WTC11 (cell line): ENCODE measurements at regions not wholly inside any gene's neighbourhood (a gene's known extent, or its start where the extent isn't known, plus 50 kb on each side); places are given as distances from the start of the nearest gene placed in this dataset.
"Not testable (repeated sequence)": the region's sequence is repeated elsewhere in the genome, so short reads cannot be mapped to it uniquely, and the experiment has no call there.

Experiments
- ATAC-seq: fragments of 200-7000 bp; cut with Tn5 transposase; 2 replicates; pipeline ENCODE4 v1.10.0; 2021; ENCODE audit warnings: mild to moderate bottlenecking, moderate library complexity
- CTCF ChIA-PET: fragments of 300-600 bp; sonication (Branson Sonifier 250); formaldehyde crosslinking; loops from one replicate; lab custom pipeline; 2021; ENCODE audit warnings: antibody characterized with exemption; lab: Charles Lee
- POLR2A ChIA-PET: fragments of 350-600 bp; sonication (Branson Sonifier 250); formaldehyde crosslinking; loops from one replicate; lab custom pipeline; 2021; ENCODE audit warnings: antibody characterized with exemption; lab: Charles Lee
- DNase-seq: peaks from one replicate; pipeline ENCODE4 v3.0.0; 2021; ENCODE audit warnings: low spot score
- H3K27ac Mint-ChIP-seq: 2 replicates; pipeline ENCODE4 v1.8.0; 2021; ENCODE audit warnings: mixed read lengths
- H3K27me3 Mint-ChIP-seq: 2 replicates; pipeline ENCODE4 v1.8.0; 2021; ENCODE audit warnings: low read depth, mild to moderate bottlenecking, moderate library complexity, mixed read lengths
- H3K36me3 Mint-ChIP-seq: 2 replicates; pipeline ENCODE4 v1.8.0; 2021; ENCODE audit warnings: mixed read lengths
- H3K4me1 Mint-ChIP-seq: 2 replicates; pipeline ENCODE4 v1.8.0; 2022; ENCODE audit warnings: mixed read lengths
- H3K4me3 Mint-ChIP-seq: 2 replicates; pipeline ENCODE4 v1.8.0; 2021; ENCODE audit warnings: mild to moderate bottlenecking, moderate library complexity, mixed read lengths
- H3K9me3 Mint-ChIP-seq: 2 replicates; pipeline ENCODE4 v1.8.0; 2021; ENCODE audit warnings: mixed read lengths
- FOXP1 ChIP-seq: sonication (generic); formaldehyde crosslinking; IDR thresholded peaks from 2 replicates; pipeline ENCODE4 v1.8.0; 2022; ENCODE audit warnings: missing genetic modification reagents, mild to moderate bottlenecking, moderate library complexity, borderline replicate concordance
- IRF2 ChIP-seq: sonication (generic); formaldehyde crosslinking; IDR thresholded peaks from 2 replicates; pipeline ENCODE4 v1.8.0; 2022; ENCODE audit warnings: low read depth, missing genetic modification reagents, borderline replicate concordance
- JUN ChIP-seq: sonication (generic); formaldehyde crosslinking; IDR thresholded peaks from 2 replicates; pipeline ENCODE4 v1.8.0; 2023; ENCODE audit warnings: mild to moderate bottlenecking, missing genetic modification reagents
- KAT7 ChIP-seq: sonication (generic); formaldehyde crosslinking; IDR thresholded peaks from 2 replicates; pipeline ENCODE4 v1.8.1; 2023; ENCODE audit warnings: missing genetic modification reagents, mild to moderate bottlenecking, borderline replicate concordance
- MYBL2 ChIP-seq: sonication (generic); formaldehyde crosslinking; IDR thresholded peaks from 2 replicates; pipeline ENCODE4 v1.8.1; 2023; ENCODE audit warnings: mild to moderate bottlenecking, moderate library complexity, missing genetic modification reagents
- NFYB ChIP-seq: sonication (generic); formaldehyde crosslinking; conservative IDR thresholded peaks from 2 replicates; pipeline ENCODE4 v1.8.0; 2022; ENCODE audit warnings: low read depth, missing genetic modification reagents
- NR3C1 ChIP-seq: sonication (generic); formaldehyde crosslinking; conservative IDR thresholded peaks from 2 replicates; pipeline ENCODE4 v1.8.1; 2023; ENCODE audit warnings: low read depth, mild to moderate bottlenecking, missing genetic modification reagents
- ZNF121 ChIP-seq: sonication (generic); formaldehyde crosslinking; IDR thresholded peaks from 2 replicates; pipeline ENCODE4 v1.8.0; 2023; ENCODE audit warnings: missing genetic modification reagents
- ZNF232 ChIP-seq: sonication (generic); formaldehyde crosslinking; IDR thresholded peaks from 2 replicates; pipeline ENCODE4 v1.8.0; 2022; ENCODE audit warnings: mild to moderate bottlenecking, missing genetic modification reagents
- TF ChIP-seq, protein P1 (sequence below): sonication (generic); formaldehyde crosslinking; IDR thresholded peaks from 2 replicates; pipeline ENCODE4 v1.8.1; 2022; ENCODE audit warnings: mild to moderate bottlenecking, moderate library complexity, missing genetic modification reagents
- TF ChIP-seq, protein P2 (sequence below): sonication (generic); formaldehyde crosslinking; IDR thresholded peaks from 2 replicates; pipeline ENCODE4 v1.8.1; 2023; ENCODE audit warnings: mild to moderate bottlenecking, missing genetic modification reagents, borderline replicate concordance

DNA sequence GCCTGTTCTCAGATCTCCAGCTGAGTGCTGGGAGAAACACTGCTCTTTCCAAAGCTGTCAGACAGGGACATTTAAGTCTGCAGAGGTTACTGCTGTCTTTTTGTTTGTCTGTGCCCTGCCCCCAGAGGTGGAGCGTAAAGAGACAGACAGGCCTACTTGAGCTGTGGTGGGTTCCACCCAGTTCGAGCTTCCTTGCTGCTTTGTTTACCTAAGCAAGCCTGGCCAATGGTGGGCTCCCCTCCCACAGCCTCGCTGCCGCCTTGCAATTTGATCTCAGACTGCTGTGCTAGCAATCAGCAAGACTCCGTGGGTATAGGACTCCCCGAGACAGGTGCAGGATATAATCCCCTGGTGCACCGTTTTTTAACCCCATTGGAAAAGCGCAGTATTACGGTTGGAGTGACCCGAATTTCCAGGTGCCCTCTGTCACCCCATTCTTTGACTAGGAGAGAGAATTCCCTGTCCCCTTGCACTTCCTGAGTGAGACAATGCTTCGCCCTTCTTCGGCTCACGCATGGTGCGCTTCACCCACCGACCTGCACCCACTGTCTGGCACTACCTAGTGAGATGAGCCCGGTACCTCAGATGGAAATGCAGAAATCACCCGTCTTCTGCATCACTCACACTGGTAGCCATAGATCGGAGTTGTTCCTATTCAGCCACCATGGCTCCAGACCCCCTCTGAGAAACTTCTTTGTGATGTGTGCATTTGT, 650.3 kb upstream of the ALG10B start:
- TF ChIP-seq ZNF121 (CRISPR knock-in tag) (no peak), FOXP1 (CRISPR knock-in tag) (no peak), MYBL2 (CRISPR knock-in tag) (no peak), JUN (CRISPR knock-in tag) (no peak), ZNF232 (CRISPR knock-in tag) (no peak)
- TF ChIP-seq, protein P1, sequence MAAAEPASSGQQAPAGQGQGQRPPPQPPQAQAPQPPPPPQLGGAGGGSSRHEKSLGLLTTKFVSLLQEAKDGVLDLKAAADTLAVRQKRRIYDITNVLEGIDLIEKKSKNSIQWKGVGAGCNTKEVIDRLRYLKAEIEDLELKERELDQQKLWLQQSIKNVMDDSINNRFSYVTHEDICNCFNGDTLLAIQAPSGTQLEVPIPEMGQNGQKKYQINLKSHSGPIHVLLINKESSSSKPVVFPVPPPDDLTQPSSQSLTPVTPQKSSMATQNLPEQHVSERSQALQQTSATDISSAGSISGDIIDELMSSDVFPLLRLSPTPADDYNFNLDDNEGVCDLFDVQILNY (CRISPR knock-in tag), result no peak
- TF ChIP-seq, protein P2, sequence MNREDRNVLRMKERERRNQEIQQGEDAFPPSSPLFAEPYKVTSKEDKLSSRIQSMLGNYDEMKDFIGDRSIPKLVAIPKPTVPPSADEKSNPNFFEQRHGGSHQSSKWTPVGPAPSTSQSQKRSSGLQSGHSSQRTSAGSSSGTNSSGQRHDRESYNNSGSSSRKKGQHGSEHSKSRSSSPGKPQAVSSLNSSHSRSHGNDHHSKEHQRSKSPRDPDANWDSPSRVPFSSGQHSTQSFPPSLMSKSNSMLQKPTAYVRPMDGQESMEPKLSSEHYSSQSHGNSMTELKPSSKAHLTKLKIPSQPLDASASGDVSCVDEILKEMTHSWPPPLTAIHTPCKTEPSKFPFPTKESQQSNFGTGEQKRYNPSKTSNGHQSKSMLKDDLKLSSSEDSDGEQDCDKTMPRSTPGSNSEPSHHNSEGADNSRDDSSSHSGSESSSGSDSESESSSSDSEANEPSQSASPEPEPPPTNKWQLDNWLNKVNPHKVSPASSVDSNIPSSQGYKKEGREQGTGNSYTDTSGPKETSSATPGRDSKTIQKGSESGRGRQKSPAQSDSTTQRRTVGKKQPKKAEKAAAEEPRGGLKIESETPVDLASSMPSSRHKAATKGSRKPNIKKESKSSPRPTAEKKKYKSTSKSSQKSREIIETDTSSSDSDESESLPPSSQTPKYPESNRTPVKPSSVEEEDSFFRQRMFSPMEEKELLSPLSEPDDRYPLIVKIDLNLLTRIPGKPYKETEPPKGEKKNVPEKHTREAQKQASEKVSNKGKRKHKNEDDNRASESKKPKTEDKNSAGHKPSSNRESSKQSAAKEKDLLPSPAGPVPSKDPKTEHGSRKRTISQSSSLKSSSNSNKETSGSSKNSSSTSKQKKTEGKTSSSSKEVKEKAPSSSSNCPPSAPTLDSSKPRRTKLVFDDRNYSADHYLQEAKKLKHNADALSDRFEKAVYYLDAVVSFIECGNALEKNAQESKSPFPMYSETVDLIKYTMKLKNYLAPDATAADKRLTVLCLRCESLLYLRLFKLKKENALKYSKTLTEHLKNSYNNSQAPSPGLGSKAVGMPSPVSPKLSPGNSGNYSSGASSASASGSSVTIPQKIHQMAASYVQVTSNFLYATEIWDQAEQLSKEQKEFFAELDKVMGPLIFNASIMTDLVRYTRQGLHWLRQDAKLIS (CRISPR knock-in tag), result no peak
- ATAC-seq, result no peak
- Mint-ChIP-seq H3K36me3 (peaks cover 82% of the 10 kb centered on the region), H3K4me3 (no peak overlapping the region), H3K27me3 (peaks cover 24% of the 10 kb centered on the region), H3K27ac (no peak overlapping the region), H3K4me1 (no peaks in the 10 kb centered on the region), H3K9me3 (peaks cover 96% of the 10 kb centered on the region)
- no peak for DNase-seq
- ChIA-PET POLR2A (no interaction called here), CTCF (no interaction called here)

DNA sequence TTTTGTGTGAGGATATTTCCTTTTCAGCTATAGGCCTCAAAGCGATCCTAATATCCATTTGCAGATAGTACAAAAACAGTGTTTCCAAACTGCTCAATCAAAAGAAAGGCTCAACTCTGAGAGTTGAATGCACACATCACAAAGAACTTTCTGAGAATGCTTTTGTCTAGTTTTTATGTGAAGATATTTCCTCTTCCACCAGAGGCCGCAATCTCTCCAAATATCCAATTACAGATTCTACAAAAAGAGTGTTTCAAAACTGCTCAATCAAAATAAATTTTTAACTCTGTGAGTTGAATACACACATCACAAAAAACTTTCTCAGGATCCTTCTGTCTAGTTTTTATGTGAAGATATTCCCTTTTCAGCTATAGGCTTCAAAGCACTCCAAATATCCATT, 648.0 kb upstream of the ALG10B start:
- not testable (repeated sequence) for ATAC-seq, H3K4me1 Mint-ChIP-seq, H3K27ac Mint-ChIP-seq

DNA sequence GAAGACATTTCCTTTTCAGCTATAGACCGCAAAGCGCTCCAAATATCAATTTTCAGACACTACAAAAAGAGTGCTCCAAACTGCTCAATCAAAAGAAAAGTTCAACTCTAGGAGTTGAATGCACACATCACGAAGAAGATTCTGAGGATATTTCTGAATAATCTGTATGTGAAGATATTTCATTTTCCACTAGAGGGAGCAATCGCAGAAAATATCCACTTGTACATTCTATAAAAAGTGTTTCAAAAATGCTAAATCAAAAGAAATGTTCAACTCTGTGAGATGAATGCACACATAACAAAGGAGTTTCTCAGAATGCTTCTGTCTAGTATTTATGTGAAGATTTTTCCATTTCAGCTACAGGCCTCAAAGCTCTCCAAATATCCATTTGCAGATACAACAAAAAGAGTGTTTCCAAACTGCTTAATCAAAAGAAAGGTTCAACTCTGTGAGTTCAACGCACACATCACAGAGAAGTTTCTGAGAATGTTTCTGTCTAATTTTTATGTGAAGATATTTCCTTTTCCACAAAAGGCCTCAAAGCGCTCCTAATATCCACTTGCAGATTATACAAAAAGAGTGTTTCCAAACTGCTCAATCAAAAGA, 643.8 kb upstream of the ALG10B start:
- ATAC-seq (no peak), DNase-seq (no peak)
- CTCF ChIA-PET, result no interaction called here
- POLR2A ChIA-PET, result no interaction called here
- Mint-ChIP-seq H3K36me3 (peaks cover 89% of the 10 kb centered on the region), H3K4me3 (no peak overlapping the region), H3K27me3 (peaks cover 16% of the 10 kb centered on the region), H3K27ac (no peak overlapping the region), H3K4me1 (no peaks in the 10 kb centered on the region), H3K9me3 (peaks cover 97% of the 10 kb centered on the region)
- no peak for TF ChIP-seq NFYB (CRISPR knock-in tag)

More for the DNA sequence above, 648.0 kb upstream of the ALG10B start:
- peaks cover 22% of the 10 kb centered on the region for H3K27me3 Mint-ChIP-seq
- H3K4me3 Mint-ChIP-seq, POLR2A ChIA-PET, DNase-seq, CTCF ChIA-PET: not testable (repeated sequence)
- H3K9me3 Mint-ChIP-seq, result peaks cover 96% of the 10 kb centered on the region
- peaks cover 83% of the 10 kb centered on the region for H3K36me3 Mint-ChIP-seq

DNA sequence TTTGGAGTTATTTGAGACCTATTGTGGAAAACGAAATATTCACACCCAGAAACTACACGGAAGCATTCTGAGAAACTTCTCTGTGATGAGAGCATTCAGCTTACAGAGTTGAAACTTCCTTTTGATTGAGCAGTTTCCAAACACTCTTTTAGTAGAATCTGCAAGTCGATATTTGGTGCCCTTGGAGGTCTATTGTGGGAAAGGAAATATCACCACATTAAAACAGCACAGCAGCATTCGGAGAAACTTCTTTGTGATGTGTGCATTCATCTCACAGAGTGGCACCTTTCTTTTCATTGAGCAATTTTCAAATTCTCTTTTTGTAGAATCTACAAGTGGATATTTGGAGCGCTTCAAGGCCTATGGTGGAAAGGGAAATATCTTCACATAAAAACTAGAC, 595.7 kb upstream of the ALG10B start:
- TF ChIP-seq KAT7 (CRISPR knock-in tag), result no peak
- TF ChIP-seq NR3C1 (CRISPR knock-in tag), result no peak
- TF ChIP-seq IRF2 (CRISPR knock-in tag), result no peak
- H3K4me1 Mint-ChIP-seq, result no peaks in the 10 kb centered on the region
- peaks cover 78% of the 10 kb centered on the region for H3K36me3 Mint-ChIP-seq
- no peak overlapping the region for H3K27ac Mint-ChIP-seq
- H3K9me3 Mint-ChIP-seq, result peaks cover 84% of the 10 kb centered on the region
- DNase-seq (no peak), ATAC-seq (no peak)
- ChIA-PET CTCF (no interaction called here), POLR2A (no interaction called here)
- H3K27me3 Mint-ChIP-seq, result peaks cover 14% of the 10 kb centered on the region
- no peak overlapping the region for H3K4me3 Mint-ChIP-seq
